CD4-positive, alpha-beta T cell (primary cell): ENCODE measurements at regions not wholly inside any gene's neighbourhood (a gene's known extent, or its start where the extent isn't known, plus 50 kb on each side); places are given as distances from the start of the nearest gene placed in this dataset.

ENCODE experiments used
- ATAC-seq: fragments of 200-7000 bp; cut with Tn5 transposase; one replicate; pipeline ENCODE4 v1.10.0; 2022; ENCODE audit warnings: mild to moderate bottlenecking; ENCODE audit not compliant: poor library complexity
- CTCF ChIA-PET: fragments of 350-600 bp; sonication (Branson Sonifier 250); formaldehyde crosslinking; loops from one replicate; lab custom pipeline; 2021; ENCODE audit warnings: antibody characterized with exemption, inconsistent platforms; lab: Charles Lee
- POLR2A ChIA-PET: fragments of 350-600 bp; sonication (Branson Sonifier 250); formaldehyde crosslinking; loops from one replicate; lab custom pipeline; 2021; ENCODE audit warnings: antibody characterized with exemption, inconsistent platforms; lab: Charles Lee
- DNase-seq, 14 experiments: peaks; one replicate each; pipeline ENCODE4 v3.0.0-alpha.2; 2013 to 2020; ENCODE audit warnings: mixed read lengths in 2 of 14
- H3K27ac ChIP-seq, 2 donors: one replicate each; pipeline versions ENCODE4 v1.5.1 to v1.7.0; 2013; ENCODE audit warnings: low read length in 2 of 2, low read depth in 1 of 2, mild to moderate bottlenecking in 1 of 2
- H3K27me3 ChIP-seq, 2 experiments: 1 replicate in 1 of 2; 2 replicates in 1 of 2; pipeline versions ENCODE4 v1.6.1 to v1.7.0; 2013; ENCODE audit warnings: low read length in 2 of 2, control low read depth in 1 of 2, mild to moderate bottlenecking in 1 of 2, moderate library complexity in 1 of 2; ENCODE audit not compliant: insufficient read depth in 2 of 2, control insufficient read depth in 1 of 2
- H3K36me3 ChIP-seq: one replicate; pipeline ENCODE4 v1.6.1; 2013; ENCODE audit warnings: low read length, control low read depth; ENCODE audit not compliant: insufficient read depth
- H3K4me1 ChIP-seq: one replicate; pipeline ENCODE4 v1.6.1; 2013; ENCODE audit warnings: low read length, control low read depth; ENCODE audit not compliant: insufficient read depth
- H3K4me3 ChIP-seq: one replicate; pipeline ENCODE4 v1.5.1; 2013; ENCODE audit warnings: mild to moderate bottlenecking, low read length, moderate library complexity
- H3K9me3 ChIP-seq, 2 experiments: 1 replicate in 1 of 2; 2 replicates in 1 of 2; pipeline versions ENCODE4 v1.6.1 to v1.7.0; 2013; ENCODE audit warnings: low read length in 2 of 2, mild to moderate bottlenecking in 2 of 2, control low read depth in 1 of 2, moderate library complexity in 1 of 2; ENCODE audit not compliant: control insufficient read depth in 1 of 2, insufficient read depth in 1 of 2
- H3K27ac Mint-ChIP-seq: one replicate; pipeline ENCODE4 v1.8.0; 2020; ENCODE audit warnings: mixed read lengths
- H3K27me3 Mint-ChIP-seq: one replicate; pipeline ENCODE4 v1.8.0; 2021; ENCODE audit warnings: mixed read lengths
- H3K36me3 Mint-ChIP-seq: one replicate; pipeline ENCODE4 v1.8.0; 2021; ENCODE audit warnings: low read depth, mixed read lengths
- H3K4me1 Mint-ChIP-seq: one replicate; pipeline ENCODE4 v1.8.0; 2021; ENCODE audit warnings: low read depth, mixed read lengths
- H3K4me3 Mint-ChIP-seq: one replicate; pipeline ENCODE4 v1.8.0; 2020; ENCODE audit warnings: mild to moderate bottlenecking, mixed read lengths
- H3K9me3 Mint-ChIP-seq: one replicate; pipeline ENCODE4 v1.8.0; 2020; ENCODE audit warnings: mixed read lengths
- intact Hi-C, 2 experiments: fragments of 100-400 bp; cut with DNase I in 1 of 2; cut with micrococcal nuclease in 1 of 2; formaldehyde crosslinking; loops; one replicate each; pipeline versions ENCODE4 v1.15.1 to v1.9.0; 2023 to 2025; cut with DNase I, micrococcal nuclease
- TF ChIP-seq, protein P1 (sequence below): fragments of 200-600 bp; IDR thresholded peaks from one replicate; pipeline ENCODE4 v1.8.0; 2022; ENCODE audit warnings: antibody characterized with exemption, mild to moderate bottlenecking

DNA sequence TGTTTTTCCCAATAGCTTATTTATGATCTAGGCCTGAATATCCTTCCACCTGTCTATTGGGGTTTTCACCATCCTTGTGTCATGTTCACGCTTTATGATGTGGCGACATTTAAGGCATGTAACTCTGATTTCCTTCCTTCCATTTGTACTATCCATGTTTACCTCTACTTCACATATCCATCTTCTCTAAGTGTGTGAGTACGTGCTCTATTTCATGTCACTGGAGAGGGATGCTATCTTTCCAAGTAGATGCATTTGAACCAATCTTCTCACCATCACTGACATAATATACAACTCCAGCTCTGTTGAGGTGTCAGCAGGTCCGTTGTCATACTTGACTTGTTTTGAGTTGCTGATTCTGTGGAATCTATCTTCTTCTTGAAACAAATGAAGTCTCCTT lies 283.2 kb downstream of the PTBP2 start:
- ATAC-seq (no peak), DNase-seq (no peak)
- Mint-ChIP-seq H3K4me1 (no peaks in the 10 kb centered on the region), H3K27ac (no peak overlapping the region), H3K27me3 (peaks cover 5% of the 10 kb centered on the region), H3K4me3 (no peak overlapping the region), H3K36me3 (no peaks in the 10 kb centered on the region), H3K9me3 (no peaks in the 10 kb centered on the region)
- Histone ChIP-seq H3K4me3 (no peak overlapping the region), H3K4me1 (no peaks in the 10 kb centered on the region), H3K36me3 (no peaks in the 10 kb centered on the region), H3K27me3 (no peaks in the 10 kb centered on the region), H3K27ac (no peak overlapping the region), H3K9me3 (no peaks in the 10 kb centered on the region)
- TF ChIP-seq, protein P1, sequence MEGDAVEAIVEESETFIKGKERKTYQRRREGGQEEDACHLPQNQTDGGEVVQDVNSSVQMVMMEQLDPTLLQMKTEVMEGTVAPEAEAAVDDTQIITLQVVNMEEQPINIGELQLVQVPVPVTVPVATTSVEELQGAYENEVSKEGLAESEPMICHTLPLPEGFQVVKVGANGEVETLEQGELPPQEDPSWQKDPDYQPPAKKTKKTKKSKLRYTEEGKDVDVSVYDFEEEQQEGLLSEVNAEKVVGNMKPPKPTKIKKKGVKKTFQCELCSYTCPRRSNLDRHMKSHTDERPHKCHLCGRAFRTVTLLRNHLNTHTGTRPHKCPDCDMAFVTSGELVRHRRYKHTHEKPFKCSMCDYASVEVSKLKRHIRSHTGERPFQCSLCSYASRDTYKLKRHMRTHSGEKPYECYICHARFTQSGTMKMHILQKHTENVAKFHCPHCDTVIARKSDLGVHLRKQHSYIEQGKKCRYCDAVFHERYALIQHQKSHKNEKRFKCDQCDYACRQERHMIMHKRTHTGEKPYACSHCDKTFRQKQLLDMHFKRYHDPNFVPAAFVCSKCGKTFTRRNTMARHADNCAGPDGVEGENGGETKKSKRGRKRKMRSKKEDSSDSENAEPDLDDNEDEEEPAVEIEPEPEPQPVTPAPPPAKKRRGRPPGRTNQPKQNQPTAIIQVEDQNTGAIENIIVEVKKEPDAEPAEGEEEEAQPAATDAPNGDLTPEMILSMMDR, result no peak
- intact Hi-C loops, result no loop called here
- ChIA-PET POLR2A (no interaction called here), CTCF (no interaction called here)

DNA sequence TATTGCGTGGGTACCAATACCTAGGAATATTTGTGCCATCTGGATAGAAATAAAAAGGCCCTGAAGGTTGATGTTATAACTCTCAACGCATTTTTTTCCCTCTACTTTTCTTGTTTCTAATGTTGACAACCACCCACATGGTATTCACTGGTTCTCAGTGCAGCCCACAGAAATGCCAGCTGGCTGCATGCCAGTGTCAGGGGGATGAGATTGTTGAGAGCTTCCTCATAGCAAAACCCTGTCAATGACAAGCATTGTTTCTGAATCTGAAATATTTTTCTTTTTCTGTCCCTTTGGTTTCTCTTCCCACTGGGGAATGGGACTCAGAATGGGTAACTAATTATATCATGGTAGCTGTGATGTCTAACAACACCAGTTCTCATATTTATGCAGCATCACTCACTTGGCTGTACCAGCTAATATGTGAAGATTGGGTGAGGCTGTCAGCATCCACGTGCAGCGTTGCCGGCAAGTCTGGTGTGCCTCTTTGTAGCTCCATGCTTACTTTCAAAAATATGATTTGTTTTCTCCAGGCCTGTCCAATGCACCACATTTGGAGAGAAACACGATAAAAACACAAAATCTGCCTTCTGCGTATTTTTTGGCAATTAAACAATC lies 284.6 kb downstream of the PTBP2 start:
- Histone ChIP-seq H3K4me1 (no peaks in the 10 kb centered on the region), H3K27me3 (no peaks in the 10 kb centered on the region), H3K4me3 (no peak overlapping the region), H3K27ac (no peak overlapping the region), H3K9me3 (no peaks in the 10 kb centered on the region), H3K36me3 (no peaks in the 10 kb centered on the region)
- TF ChIP-seq, protein P1, result no peak
- intact Hi-C loops, result no loop called here
- POLR2A ChIA-PET, result no interaction called here
- no peak overlapping the region for H3K4me3 Mint-ChIP-seq
- CTCF ChIA-PET, result no interaction called here
- H3K27me3 Mint-ChIP-seq, result peaks cover 5% of the 10 kb centered on the region
- ATAC-seq (no peak), DNase-seq (no peak)
- H3K36me3 Mint-ChIP-seq, result no peaks in the 10 kb centered on the region
- H3K4me1 Mint-ChIP-seq, result no peaks in the 10 kb centered on the region
- no peaks in the 10 kb centered on the region for H3K9me3 Mint-ChIP-seq
- no peak overlapping the region for H3K27ac Mint-ChIP-seq

DNA sequence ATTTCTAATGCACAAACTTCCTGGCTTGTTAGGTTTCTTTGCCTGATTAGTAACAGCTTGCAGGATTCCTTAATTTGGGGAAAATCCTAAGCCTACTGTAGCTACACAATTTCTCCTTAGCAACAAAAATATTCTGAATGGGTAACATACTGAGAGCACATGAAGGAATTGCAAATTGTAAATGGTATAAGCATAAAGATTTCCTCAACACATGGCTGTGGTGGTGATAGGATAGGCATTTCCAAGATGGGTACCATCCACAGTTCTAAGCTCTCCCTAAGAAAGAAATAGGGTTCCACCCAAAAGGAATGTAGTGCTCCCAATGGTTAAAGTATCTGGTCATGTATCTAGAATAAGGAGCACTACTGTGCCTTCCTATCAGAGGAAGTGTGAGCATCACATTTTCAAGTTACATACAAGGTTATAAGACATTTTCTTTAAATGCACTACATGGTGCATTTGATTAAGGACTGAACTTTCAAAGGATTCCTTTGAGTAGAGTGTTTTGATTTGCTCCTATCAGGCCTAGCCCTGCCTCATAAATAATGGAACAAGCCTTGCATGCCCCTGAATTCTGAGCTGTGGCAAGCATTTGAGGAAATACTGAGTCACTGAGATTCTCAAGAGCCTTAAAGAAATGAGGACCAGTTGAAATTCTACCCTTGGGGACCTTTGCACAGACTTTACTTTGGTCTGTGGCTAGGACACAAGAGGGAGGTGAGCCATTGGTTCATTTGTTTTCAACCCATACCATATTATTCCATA lies 286.4 kb downstream of the PTBP2 start:
- H3K27me3 ChIP-seq, result no peaks in the 10 kb centered on the region
- ATAC-seq (no peak), DNase-seq (no peak)
- Mint-ChIP-seq H3K4me3 (no peak overlapping the region), H3K27me3 (peaks cover 5% of the 10 kb centered on the region), H3K9me3 (no peaks in the 10 kb centered on the region), H3K36me3 (no peaks in the 10 kb centered on the region), H3K4me1 (no peaks in the 10 kb centered on the region), H3K27ac (no peak overlapping the region)
- no peak overlapping the region for H3K4me3 ChIP-seq
- intact Hi-C loops, result no loop called here
- no peaks in the 10 kb centered on the region for H3K9me3 ChIP-seq
- TF ChIP-seq, protein P1, result no peak
- no peaks in the 10 kb centered on the region for H3K36me3 ChIP-seq
- no peak overlapping the region for H3K27ac ChIP-seq
- ChIA-PET POLR2A (no interaction called here), CTCF (no interaction called here)
- no peaks in the 10 kb centered on the region for H3K4me1 ChIP-seq
